MM.1S (cell line): ENCODE measurements at regions not wholly inside any gene's neighbourhood (a gene's known extent, or its start where the extent isn't known, plus 50 kb on each side); places are given as distances from the start of the nearest gene placed in this dataset.

Experiments used
- DNase-seq: peaks from one replicate; pipeline ENCODE4 v3.0.0-alpha.2; 2015
- H2AFZ ChIP-seq: fragments of 300-600 bp; sonication (generic); 2 replicates; pipeline ENCODE4 v1.6.0; 2016; ENCODE audit warnings: antibody characterized with exemption, low read length
- H3F3A ChIP-seq: fragments of 300-600 bp; sonication (generic); 2 replicates; pipeline ENCODE4 v1.6.1; 2016; ENCODE audit warnings: mild to moderate bottlenecking, antibody characterized with exemption, low read length, moderate library complexity, mixed read lengths; ENCODE audit not compliant: insufficient read depth
- H3K27ac ChIP-seq: fragments of 300-600 bp; sonication (generic); 2 replicates; pipeline ENCODE4 v1.5.1; 2016; ENCODE audit warnings: mild to moderate bottlenecking, low read length
- H3K27me3 ChIP-seq: fragments of 300-600 bp; sonication (generic); replicated peaks from 2 replicates; pipeline ENCODE4 v1.6.0; 2016; ENCODE audit warnings: low read length; ENCODE audit not compliant: insufficient read depth
- H3K36me3 ChIP-seq: fragments of 300-600 bp; sonication (generic); replicated peaks from 2 replicates; pipeline ENCODE4 v1.6.1; 2016; ENCODE audit warnings: mild to moderate bottlenecking, low read length, mixed read lengths; ENCODE audit not compliant: insufficient read depth
- H3K4me1 ChIP-seq: fragments of 300-600 bp; sonication (generic); 2 replicates; pipeline ENCODE4 v1.6.1; 2016; ENCODE audit warnings: low read length, mixed read lengths
- H3K4me2 ChIP-seq: fragments of 300-600 bp; sonication (generic); 2 replicates; pipeline ENCODE4 v1.6.0; 2016; ENCODE audit warnings: low read depth, low read length
- H3K4me3 ChIP-seq: fragments of 300-600 bp; sonication (generic); 2 replicates; pipeline ENCODE4 v1.5.1; 2016; ENCODE audit warnings: low read length, mixed read lengths
- H3K79me2 ChIP-seq: fragments of 300-600 bp; sonication (generic); 2 replicates; pipeline ENCODE4 v1.6.1; 2016; ENCODE audit warnings: mixed run types, low read length, mixed read lengths
- H3K9ac ChIP-seq: fragments of 300-600 bp; sonication (generic); 2 replicates; pipeline ENCODE4 v1.6.1; 2016; ENCODE audit warnings: low read length, mixed read lengths
- H3K9me2 ChIP-seq: fragments of 300-600 bp; sonication (generic); replicated peaks from 2 replicates; pipeline ENCODE4 v1.6.1; 2016; ENCODE audit warnings: mild to moderate bottlenecking, low read length, mixed read lengths; ENCODE audit not compliant: insufficient read depth
- H3K9me3 ChIP-seq: fragments of 300-600 bp; sonication (generic); replicated peaks from 2 replicates; pipeline ENCODE4 v1.6.1; 2016; ENCODE audit warnings: mild to moderate bottlenecking, low read length, mixed read lengths; ENCODE audit not compliant: insufficient read depth
- H4K20me1 ChIP-seq: fragments of 300-600 bp; sonication (generic); 2 replicates; pipeline ENCODE4 v1.6.1; 2016; ENCODE audit warnings: mild to moderate bottlenecking, low read length, moderate library complexity, mixed read lengths; ENCODE audit not compliant: insufficient read depth
- EZH2 ChIP-seq: fragments of 300-600 bp; sonication (generic); optimal IDR thresholded peaks from 2 replicates; pipeline ENCODE3; 2017; ENCODE audit warnings: low read depth, mild to moderate bottlenecking, antibody characterized with exemption, low read length, mixed read lengths
- EZH2phosphoT487 ChIP-seq: fragments of 300-600 bp; sonication (generic); IDR thresholded peaks from 2 replicates; pipeline ENCODE4 v1.6.1; 2018; ENCODE audit warnings: antibody characterized with exemption, low read length
- TF ChIP-seq, protein P1 (sequence below): fragments of 300-600 bp; sonication (generic); IDR thresholded peaks from 2 replicates; pipeline ENCODE4 v1.5.1; 2016; ENCODE audit warnings: antibody characterized with exemption, low read length, mixed read lengths

DNA sequence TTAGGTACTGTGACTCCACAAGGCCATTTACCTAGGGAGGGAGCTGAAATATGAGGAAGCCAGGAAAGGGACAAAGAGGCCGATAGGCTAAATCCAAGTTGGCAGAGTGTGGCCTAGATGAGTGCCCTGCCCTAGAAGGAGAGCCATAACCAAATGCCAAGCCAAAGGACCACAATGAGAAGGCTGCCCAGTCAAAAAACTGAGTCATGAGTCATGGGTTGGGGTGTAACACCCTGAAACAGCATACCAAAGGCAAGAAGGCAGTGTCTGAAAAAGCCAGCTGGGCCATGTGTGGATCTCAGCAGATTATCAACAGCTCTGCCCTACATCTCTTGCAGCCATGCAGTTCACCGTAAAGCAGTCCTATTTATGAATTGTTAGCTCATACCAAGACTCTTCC, 171.7 kb downstream of the PHLDA1 start:
- H3K4me2 ChIP-seq: no peak overlapping the region
- no peaks in the 10 kb centered on the region for H3K4me1 ChIP-seq
- no peak overlapping the region for H3K9ac ChIP-seq
- no peak overlapping the region for H3K27ac ChIP-seq
- H3K36me3 ChIP-seq: no peaks in the 10 kb centered on the region
- H4K20me1 ChIP-seq: no peaks in the 10 kb centered on the region
- no peaks in the 10 kb centered on the region for H3K79me2 ChIP-seq
- no peak overlapping the region for H3K4me3 ChIP-seq
- DNase-seq: no peak
- H3K9me2 ChIP-seq: no peaks in the 10 kb centered on the region
- no peak overlapping the region for H2AFZ ChIP-seq
- no peaks in the 10 kb centered on the region for H3K27me3 ChIP-seq
- no peaks in the 10 kb centered on the region for H3K9me3 ChIP-seq
- no peaks in the 10 kb centered on the region for H3F3A ChIP-seq
- TF ChIP-seq, protein P1, sequence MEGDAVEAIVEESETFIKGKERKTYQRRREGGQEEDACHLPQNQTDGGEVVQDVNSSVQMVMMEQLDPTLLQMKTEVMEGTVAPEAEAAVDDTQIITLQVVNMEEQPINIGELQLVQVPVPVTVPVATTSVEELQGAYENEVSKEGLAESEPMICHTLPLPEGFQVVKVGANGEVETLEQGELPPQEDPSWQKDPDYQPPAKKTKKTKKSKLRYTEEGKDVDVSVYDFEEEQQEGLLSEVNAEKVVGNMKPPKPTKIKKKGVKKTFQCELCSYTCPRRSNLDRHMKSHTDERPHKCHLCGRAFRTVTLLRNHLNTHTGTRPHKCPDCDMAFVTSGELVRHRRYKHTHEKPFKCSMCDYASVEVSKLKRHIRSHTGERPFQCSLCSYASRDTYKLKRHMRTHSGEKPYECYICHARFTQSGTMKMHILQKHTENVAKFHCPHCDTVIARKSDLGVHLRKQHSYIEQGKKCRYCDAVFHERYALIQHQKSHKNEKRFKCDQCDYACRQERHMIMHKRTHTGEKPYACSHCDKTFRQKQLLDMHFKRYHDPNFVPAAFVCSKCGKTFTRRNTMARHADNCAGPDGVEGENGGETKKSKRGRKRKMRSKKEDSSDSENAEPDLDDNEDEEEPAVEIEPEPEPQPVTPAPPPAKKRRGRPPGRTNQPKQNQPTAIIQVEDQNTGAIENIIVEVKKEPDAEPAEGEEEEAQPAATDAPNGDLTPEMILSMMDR: no peak
- no peak for TF ChIP-seq EZH2phosphoT487
- no peak for TF ChIP-seq EZH2

DNA sequence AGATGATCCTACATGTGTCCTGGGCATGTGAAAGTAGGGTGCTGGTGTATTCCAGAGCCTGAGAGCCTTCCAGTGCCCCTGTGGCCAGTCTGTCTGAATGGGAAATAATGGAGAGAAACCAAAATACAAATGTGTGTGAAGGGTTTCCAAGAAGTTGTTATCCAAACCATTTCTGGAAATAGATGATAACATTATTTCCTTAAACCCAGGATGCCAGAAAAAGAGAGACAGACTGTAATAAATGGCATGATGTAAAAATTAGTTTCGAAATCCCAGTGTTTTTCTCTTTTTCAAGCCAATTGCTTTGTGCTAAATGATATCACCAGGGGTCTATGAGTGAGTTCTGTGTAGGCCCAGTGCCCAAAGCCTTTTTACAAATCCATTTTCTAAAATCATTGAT, 175.3 kb downstream of the PHLDA1 start:
- no peak for TF ChIP-seq EZH2phosphoT487
- no peak for TF ChIP-seq EZH2
- TF ChIP-seq, protein P1: no peak
- no peaks in the 10 kb centered on the region for H3K27me3 ChIP-seq
- no peaks in the 10 kb centered on the region for H3K9me3 ChIP-seq
- H2AFZ ChIP-seq: no peak overlapping the region
- no peaks in the 10 kb centered on the region for H3K9me2 ChIP-seq
- no peaks in the 10 kb centered on the region for H3K36me3 ChIP-seq
- H3K79me2 ChIP-seq: no peaks in the 10 kb centered on the region
- no peaks in the 10 kb centered on the region for H4K20me1 ChIP-seq
- no peak overlapping the region for H3K4me3 ChIP-seq
- no peak overlapping the region for H3K27ac ChIP-seq
- H3K4me1 ChIP-seq: no peaks in the 10 kb centered on the region
- H3F3A ChIP-seq: no peaks in the 10 kb centered on the region
- H3K9ac ChIP-seq: no peak overlapping the region
- no peak for DNase-seq
- no peak overlapping the region for H3K4me2 ChIP-seq

DNA sequence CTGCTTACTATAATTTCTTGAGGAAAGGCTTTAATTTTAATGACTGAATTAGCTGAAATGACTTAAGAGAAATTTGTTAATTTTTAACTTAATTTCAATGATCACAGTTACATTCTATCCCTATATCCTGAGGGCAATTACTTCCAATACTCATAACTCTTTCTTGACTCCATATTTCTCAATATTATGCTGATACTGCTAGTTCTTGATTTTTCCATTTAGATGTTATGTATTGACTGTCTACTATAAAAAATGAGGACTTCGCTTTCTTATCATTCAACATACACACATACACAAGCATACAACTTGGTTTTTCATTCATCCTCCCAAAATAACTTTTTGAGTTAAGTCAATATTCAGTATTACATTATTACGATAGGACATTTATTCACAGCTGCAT, 176.2 kb downstream of the PHLDA1 start:
- H3F3A ChIP-seq: no peaks in the 10 kb centered on the region
- H3K79me2 ChIP-seq: no peaks in the 10 kb centered on the region
- no peak for DNase-seq
- no peaks in the 10 kb centered on the region for H3K9me2 ChIP-seq
- no peaks in the 10 kb centered on the region for H4K20me1 ChIP-seq
- no peak overlapping the region for H3K27ac ChIP-seq
- no peak overlapping the region for H3K9ac ChIP-seq
- no peak overlapping the region for H2AFZ ChIP-seq
- H3K27me3 ChIP-seq: no peaks in the 10 kb centered on the region
- no peak overlapping the region for H3K4me3 ChIP-seq
- TF ChIP-seq, protein P1: no peak
- TF ChIP-seq EZH2 (no peak), EZH2phosphoT487 (no peak)
- no peaks in the 10 kb centered on the region for H3K4me1 ChIP-seq
- H3K36me3 ChIP-seq: no peaks in the 10 kb centered on the region
- no peaks in the 10 kb centered on the region for H3K9me3 ChIP-seq
- H3K4me2 ChIP-seq: no peak overlapping the region
